ENCODE measurements at regions not wholly inside any gene's neighbourhood (a gene's known extent, or its start where the extent isn't known, plus 50 kb on each side); places are given as distances from the start of the nearest gene placed in this dataset.

- TF ChIP-seq, protein P1, sequence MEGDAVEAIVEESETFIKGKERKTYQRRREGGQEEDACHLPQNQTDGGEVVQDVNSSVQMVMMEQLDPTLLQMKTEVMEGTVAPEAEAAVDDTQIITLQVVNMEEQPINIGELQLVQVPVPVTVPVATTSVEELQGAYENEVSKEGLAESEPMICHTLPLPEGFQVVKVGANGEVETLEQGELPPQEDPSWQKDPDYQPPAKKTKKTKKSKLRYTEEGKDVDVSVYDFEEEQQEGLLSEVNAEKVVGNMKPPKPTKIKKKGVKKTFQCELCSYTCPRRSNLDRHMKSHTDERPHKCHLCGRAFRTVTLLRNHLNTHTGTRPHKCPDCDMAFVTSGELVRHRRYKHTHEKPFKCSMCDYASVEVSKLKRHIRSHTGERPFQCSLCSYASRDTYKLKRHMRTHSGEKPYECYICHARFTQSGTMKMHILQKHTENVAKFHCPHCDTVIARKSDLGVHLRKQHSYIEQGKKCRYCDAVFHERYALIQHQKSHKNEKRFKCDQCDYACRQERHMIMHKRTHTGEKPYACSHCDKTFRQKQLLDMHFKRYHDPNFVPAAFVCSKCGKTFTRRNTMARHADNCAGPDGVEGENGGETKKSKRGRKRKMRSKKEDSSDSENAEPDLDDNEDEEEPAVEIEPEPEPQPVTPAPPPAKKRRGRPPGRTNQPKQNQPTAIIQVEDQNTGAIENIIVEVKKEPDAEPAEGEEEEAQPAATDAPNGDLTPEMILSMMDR (IDR thresholded peaks at IDR 0.05): no peak
- no peak for TF ChIP-seq POLR2A (IDR thresholded peaks at IDR 0.05)
Observed at GRCh38 chr10:120111628-120112027, 219.1 kb downstream of the SEC23IP start.

Data from tibial nerve (tissue), 3 donors.